NCI-H1930 (cell line): ENCODE measurements at regions not wholly inside any gene's neighbourhood (a gene's known extent, or its start where the extent isn't known, plus 50 kb on each side); places are given as distances from the start of the nearest gene placed in this dataset.

Source experiments
- DNase-seq, 2 experiments: peaks; one replicate each; lab custom pipeline; 2025; lab: John Stamatoyannopoulos, UW

DNA sequence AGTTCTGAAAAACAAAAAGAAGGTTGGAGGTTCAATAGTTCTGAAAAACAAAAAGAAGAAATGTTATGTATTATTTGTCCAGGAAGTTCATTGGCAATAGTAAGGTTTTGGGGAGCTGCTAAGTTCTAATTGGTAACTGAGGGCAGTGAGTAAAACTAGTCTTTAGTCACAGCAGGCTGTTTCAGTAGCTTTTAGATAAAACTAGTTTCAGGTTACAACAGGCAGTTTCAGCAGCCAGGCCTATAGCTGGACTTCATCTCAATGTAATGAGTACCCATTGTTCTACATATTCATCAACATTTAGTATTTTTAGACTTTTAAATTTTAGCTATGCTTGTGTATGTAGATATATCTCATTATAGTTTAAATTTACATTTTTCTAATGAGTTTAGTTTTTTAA is 639.3 kb downstream of the TOX3 start:
- no peak for DNase-seq

DNA sequence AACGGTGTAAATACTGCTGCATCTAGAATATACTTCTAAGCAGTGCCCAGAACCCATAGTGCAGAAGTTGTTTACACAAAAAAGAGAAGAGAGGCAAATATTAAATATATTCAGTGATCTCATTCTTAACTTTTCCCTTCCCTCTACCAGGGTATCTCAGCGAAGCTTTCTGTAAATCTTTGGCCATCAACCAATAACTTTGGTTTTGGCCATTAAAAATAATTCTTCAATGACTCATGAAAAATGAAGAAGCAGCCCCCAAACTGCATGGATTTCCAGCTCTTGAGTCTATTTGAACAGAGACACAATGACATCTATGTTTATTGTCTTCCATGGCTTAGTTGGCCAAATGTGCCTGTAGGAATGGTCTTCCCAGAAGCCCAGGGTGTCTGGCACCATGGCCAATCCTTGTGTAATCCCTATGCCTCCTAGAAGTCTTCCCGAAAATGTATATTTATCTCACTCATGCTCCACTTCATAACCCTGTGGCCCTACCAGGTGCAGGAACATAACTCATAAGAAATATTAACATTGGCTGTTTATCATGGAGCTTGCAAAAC is 646.6 kb downstream of the TOX3 start:
- no peak for DNase-seq

DNA sequence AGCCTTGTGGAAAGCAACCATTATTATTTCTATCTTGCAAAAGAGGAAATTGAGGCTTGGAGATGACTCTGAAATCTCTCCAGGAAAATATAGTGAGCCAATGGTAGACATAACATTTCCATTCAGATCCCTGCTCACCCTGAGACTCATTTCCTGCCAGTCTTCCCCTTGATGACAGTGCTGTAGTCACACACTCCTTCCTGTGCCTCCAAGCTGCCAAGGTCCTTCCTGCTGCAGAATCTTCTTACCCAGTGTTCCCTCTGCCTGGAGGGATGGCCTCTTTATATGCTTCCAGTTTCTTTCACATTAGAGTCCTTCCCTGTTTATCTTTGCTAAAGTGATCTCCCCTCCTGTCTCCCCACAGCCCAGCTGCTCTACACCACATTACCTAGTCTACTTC is 648.1 kb downstream of the TOX3 start:
- DNase-seq, result no peak

DNA sequence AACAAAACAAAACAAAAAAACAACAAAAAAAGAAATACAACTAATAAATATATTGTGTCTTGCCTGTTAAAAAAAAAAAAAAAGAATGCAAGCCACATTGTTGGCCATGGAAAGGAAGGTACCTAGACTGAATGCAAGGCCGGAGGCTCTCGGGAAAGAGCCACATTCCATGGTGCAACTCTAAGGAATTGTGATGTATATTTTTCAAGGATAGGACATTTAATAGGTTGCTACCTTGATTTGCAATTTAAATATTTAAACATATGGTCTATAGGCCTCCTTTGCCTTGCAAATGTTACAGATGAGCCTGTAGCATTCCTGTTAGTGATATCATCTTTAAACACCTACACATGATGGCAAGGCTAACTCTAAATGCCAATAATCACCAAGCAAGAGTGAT is 650.9 kb downstream of the TOX3 start:
- DNase-seq, result no peak

DNA sequence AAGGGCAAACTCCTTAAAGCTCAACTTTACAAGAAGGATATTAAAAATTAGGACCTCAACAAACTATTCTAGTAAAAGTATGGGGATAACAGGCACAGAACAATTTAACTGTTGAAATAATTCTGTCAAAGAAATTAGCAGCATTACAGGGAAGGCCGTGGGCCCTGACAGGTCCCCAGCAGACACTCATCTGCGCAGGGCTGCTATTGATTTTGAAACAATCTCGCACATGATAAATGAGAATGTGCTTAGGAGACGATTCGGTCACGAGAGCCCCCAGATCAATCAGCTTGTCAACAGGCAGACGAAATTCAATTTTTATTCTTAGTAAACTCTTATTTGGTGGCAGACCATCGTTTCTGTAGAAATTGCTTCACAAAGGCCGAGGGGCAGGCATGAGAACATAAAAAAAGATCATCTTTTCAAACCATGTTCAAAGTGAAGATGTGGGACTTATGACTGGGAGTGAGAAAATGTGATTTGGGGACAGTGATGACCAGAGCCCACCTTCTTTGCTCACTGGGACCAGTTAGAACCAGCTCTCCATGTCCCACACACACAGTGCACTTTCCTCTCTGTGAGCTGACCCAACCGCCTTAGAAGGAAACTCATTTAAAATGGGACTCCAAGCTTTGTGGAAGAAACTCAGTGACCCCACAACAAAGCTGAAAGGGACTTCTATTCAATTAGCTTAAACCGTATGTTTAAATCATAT is 654.5 kb downstream of the TOX3 start:
- DNase-seq, result no peak

DNA sequence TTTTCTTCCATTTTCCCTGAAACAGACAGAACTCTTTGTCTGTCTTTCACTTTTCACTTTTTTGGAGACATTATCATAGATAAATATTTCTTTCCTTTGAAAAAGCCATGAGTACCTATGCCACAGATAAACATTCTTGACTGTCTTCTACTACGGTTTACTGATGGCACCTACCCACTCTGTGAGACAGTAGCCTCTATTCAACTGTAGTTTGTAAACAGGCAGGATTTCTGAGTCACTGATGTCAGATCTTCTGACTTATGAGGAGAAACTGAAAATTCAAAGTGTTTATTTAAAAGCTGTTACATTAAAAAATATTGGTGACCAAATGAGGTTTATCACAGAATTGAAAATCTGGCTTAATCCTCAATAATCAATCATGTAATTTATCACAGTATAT is 658.4 kb downstream of the TOX3 start:
- DNase-seq, result no peak

DNA sequence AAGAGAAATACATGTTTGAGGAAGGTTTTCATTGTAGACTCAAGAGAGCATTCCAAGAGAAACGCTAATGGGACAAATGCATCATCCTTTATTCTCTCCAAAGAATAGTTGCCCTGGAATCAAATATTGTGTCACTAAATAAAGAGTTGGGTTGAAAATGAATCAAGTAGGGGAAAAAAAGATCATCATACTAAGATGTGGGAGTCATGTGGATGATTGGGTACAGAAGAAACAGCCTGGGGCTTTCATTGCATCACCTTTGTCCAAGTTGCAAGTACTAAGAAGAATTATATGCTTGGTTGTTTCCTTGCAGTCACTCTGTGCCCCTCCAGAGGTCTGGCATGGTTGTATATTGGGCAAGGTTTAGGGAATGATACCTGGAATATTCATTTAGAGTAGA is 658.9 kb downstream of the TOX3 start:
- no peak for DNase-seq

DNA sequence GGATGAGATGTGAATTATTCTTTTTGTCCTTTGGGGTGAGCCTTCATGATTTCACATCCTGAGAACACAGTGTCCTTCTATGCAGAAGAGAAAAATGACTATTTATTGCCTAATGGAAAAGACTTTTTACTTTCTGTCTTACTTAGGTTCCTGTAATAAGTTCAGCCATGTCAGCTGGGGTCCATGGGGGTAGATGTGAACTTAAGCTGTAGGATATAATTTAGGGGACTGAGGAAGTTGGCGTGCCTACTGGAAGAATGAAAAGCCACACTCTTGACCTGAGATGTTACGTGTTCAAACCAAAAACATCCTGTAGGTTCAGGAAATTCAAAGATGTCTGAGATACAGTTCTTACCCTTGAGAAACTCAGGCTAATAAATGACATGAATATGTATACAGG is 660.5 kb downstream of the TOX3 start:
- no peak for DNase-seq

DNA sequence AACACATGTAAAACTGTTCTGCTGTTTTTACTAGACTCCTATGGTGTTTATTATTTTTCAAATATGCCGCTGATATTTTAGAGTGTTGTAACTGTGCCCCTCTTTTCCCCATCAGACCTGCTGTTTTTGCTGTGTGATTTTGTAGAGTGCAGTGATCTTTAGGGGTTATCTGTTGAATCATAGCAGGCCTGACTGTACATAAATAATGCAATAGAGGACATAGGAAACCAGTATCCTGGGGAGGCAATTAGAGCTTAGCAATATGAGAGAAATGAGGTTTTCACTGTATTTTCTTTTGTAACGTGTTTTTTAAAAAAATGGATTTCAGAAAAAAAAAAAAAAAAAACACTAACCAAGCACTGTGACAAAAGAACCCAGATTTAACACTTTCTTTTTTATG is 662.2 kb downstream of the TOX3 start:
- no peak for DNase-seq

DNA sequence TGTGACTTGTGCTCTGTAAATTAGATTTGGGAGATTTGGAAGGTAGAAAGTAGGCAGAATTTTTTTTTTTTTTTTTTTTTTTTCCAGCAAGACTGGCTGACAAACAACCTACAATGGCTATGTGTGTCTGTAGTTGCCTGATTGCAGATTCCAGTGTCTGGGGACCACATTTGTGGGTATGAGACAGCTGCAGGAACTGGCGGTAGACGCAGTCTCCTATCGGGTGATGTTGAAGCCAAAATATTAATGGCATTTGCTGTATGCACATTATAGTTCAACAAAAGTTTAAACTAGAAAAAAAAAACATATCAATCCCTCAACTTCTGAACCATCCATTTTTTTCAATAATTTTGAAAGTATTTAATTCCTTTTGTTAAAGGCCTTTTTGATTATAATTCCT is 665.2 kb downstream of the TOX3 start:
- no peak for DNase-seq

DNA sequence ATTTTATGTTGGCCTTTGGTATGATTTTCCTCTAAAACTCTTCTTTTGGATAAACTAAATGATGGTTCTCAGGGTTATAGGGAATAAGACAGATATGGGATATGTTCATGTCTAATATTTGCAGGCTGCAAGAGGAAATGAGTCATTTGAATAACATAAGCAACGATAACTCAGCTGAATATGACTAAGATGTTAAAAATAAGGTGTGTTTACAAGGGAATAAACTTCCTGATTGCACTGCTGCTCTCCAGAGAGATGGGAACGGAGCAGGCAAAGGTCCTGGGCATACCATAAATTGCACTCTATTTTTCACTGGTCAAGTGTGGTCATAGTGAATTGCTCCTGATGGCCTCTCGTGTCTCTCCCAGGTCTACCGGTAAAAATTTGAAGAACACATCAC is 666.2 kb downstream of the TOX3 start:
- DNase-seq, result no peak

DNA sequence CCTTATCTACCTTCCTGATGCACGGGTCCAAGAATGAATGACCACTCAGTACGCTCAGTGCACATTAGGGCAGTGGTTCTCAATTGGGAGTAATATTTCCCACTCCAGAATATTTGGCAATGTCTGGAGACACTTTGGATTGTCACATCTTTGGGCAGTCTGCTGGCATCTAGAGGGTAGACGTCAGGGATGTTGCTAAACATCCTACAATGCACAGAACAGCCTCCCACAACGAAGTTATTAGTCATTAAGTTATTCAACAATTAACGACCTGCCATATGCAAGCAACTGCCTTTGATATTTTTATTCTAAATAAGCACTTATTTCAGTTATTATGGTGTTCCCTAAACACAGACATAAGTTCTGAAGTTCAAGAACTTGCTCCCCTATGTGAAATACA is 669.3 kb downstream of the TOX3 start:
- no peak for DNase-seq

DNA sequence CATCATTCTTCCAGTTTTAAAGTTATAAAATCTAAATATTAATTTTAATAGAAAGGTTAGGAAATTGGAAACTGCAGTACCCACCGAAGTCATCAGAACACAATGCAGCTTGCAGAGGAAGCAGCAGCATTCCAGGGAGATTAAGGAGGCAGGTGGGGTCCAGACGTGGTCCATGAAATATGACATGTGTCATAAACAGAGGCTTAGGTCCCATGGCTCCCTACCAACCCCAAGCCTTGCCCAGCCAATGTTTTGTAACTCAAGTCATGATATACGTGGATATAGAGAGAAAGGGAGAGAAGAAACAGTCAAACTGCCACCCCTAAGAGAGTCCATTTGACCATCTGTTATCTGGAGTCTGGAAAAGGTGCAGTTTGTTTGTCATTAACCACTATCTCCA is 670.0 kb downstream of the TOX3 start:
- no peak for DNase-seq

DNA sequence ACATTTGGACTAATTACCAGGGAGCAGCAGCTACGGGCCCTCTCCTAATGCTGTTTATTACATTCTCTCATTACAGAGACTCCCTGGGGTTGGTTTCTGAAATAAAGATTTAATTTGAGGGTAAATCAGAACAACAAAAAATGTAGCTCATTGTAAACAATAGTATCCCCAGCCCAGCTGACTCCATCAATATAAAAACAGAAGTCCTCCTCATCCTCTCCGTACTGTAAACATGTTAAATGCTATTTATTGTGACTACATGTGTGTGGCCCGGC is 670.4 kb downstream of the TOX3 start:
- DNase-seq, result no peak

DNA sequence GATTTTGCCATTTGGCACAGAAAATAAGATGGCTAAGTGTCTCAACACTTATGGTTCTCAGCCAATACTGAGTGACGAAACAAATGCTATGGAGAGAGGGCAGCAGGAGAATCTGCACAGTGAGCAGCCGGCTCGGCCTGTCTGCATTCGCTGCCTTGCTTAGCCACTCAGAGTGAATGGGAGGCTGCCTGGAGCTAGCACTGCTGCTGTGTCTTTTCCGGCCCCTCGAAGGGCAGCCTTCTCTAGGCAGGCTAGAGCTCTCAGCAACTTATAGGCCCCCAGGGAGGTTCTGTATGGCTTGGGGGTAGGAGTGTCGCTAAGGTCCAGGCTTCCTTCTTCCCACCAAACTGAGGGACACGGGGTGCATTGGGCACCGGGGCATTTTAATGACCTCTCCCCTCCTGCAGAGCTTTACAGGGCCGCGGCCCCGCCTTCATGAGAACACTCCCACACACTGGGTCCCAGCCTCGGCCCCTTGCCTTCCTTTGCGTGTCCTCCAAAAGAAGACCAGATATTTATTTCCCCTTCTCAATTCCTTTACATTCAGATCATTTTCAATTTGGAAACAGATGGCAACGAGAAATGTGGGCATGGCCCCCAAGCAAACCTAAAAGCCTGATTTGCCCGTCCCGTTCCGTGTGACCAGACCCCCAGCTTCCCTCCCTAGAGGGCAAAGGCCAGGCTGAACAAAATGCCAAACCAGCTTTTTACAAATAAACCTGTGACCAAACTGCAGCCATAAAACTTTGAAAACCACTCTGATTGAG is 670.9 kb downstream of the TOX3 start:
- DNase-seq, result no peak

DNA sequence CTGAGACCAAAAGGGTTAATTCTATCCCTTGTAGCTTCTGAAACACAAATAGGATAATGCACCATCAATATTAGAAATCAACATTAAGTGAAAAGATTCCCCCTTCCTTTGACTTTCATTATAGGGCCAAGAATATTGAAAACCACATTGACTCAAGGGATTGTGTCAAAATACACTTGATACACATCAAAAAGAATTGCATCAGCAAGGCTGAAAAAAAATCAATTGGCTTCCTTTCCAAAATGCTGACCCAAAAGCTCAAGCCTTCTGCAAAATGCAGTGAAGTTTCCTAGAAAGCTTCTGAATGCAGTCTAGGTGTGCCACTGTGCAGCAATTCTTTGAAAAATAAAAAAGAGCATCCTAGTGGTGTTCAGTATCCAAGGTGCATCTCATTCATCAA is 674.4 kb downstream of the TOX3 start:
- no peak for DNase-seq

DNA sequence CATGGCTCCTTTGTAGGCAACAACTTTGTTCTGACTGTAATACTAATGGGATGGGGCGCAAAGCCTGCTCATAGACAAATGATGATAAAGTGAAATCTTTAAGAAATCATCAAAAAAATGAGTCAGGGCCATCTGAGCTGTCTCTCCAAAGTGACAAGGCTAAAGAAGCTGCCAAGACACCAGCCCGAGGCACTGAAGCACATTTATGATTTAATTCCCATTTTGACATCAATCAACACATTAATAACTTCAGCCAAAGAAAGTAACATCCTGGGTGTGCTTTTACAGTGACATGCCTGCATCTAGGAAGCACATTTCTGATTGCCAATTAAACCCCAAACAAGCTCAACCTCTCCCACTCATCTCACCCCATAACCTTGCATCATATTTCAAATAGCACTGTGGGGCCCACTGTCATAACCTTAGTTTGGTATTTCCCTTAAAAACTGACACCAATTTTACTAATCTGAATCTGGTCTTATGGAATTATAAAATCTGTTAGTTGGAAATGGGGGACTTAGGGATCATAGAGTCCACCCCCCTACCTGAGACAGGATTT is 676.6 kb downstream of the TOX3 start:
- DNase-seq, result no peak

DNA sequence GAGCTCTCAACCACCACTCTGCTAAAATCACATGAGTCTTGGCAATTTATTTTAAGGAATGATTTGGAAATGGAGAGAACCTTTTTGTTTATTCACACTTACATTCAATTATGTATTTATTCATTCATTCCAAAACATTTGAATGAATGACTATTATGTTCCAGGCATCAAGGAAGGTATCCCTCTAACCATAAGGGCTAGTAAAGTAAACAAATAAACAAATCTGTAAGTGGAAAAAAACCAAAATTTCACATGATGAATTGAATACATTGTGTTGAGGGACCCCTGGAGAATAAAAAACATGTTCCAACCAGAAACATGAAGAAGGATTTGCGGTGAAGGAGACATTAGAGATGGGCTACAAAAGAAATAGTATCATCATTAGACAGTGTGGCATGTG is 677.8 kb downstream of the TOX3 start:
- DNase-seq, result no peak

DNA sequence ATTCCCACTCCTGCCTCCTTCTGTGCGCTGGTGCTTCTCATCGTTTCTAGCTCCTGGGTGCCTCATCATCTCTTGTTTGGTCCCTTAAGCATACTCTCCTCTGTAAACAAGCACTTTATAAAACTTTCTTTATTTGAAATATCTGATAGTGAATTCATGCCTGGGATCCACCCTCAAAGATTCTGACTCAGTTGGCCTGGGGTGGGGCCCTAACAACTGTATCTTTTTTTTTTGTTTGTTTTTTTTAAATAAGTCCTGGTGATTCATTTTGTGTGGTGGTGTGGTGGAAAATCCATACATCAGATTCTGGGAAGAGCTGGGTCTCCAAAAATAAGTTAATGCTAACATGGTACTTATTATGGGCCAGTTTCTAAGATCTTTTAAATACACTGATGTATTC is 678.3 kb downstream of the TOX3 start:
- DNase-seq, result no peak

DNA sequence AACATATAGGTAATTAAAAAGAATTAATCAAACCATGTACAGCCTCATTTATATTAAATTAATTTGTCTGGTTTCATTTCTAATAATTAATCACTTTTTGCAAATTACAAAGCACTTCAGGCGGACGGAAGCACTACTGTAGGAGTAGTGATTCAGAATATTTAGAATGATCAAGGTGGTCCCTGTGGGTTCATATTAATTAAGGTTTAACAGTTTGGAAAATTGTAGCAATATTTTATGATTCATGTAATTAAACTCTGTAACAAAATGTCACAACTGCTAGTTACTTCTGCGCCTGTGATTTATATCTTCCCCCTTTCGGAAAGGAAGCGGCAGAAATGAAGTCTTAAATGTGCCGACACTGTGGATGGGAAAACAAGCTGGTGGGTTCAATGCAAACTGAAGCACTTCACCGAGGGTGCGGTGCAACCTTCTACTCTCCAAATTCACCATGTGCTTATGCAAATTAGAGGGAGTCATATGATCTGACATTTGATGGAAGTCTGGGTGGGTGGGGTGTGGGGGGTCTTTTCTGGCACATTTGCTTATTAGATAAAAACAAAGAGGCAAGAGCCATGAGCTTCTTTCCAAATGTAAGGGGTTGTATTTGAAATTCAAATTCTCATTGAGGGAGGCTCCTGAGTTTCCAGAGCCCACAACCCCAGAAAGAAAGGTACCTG is 679.4 kb downstream of the TOX3 start:
- no peak for DNase-seq

DNA sequence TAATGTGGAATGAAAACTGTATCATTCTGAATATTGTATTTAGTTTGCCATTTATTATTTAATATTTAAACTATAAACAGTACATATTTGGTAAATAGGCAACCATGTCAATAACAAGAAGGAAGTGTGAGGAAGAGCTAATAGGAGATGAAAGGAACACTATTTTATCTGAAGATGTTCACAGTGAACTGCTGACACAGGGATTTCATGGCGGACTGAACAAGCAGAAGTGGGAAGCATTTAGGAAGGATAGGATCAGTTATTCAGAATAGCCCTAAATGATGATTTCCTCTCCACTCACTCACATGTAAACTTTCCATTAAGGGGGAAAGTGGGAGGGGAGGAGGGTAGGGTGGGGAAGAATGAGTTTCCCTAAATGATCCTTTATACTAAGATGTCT is 682.4 kb downstream of the TOX3 start:
- DNase-seq, result no peak

DNA sequence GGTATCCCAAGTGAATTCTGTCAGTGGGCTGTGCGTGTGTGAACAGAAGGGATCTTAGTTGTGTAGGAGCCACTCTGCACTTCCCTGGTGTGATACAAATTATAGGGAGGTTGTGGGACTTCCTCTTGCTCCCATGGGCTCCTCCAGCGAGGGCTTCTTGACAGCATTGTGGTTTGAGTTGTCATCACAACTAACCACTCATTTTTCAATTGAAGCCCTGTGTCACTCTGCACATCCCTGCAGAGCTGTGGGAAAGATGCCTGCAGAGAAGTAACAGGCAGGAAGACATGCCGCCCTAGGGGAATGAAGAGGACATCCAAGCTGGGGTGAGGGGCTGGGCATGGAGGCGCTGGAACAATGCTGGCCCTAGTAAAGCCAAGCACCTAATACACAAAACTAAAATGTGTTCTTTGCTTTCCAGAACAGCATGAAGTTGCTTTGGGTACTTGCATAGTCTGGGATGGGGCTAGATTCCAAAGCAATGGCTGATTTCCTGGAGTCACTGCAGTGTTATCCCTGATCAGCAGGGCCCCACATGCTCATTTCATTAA is 692.5 kb downstream of the TOX3 start:
- DNase-seq, result no peak

DNA sequence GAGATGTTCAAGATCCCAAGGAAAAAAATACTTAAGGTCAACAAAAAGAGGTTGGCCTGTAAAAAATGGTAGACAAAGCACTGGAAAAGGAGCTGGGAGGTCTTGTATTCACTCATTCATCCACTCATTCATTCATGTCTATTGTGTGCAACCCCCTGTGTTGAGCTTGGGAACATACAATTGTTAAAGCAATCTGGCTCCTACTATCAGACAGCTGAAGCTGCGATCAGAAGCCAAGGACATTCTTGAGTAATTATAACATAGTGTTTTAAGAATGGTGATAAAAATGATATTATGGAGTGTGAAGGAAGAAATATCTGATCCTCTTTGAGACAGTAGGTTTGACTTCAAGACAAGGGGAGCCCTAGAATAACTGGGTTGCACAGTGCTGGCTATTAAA is 693.4 kb downstream of the TOX3 start:
- no peak for DNase-seq
